HCT116 (cell line): ENCODE measurements at regions not wholly inside any gene's neighbourhood (a gene's known extent, or its start where the extent isn't known, plus 50 kb on each side); places are given as distances from the start of the nearest gene placed in this dataset.

Experiments used
- ATAC-seq: fragments of 200-7000 bp; cut with Tn5 transposase; 2 replicates; pipeline ENCODE4 v1.9.1; 2020; ENCODE audit warnings: mild to moderate bottlenecking, moderate library complexity
- BruUV-seq: library from RNA; stranded (reverse); fragments of 400-500 nt; replicated peaks from 2 replicates; lab custom pipeline; 2021; lab: Mats Ljungman, UMichigan
- CTCF ChIA-PET: fragments of 300-600 bp; sonication (Branson Sonifier 250); formaldehyde crosslinking; loops from one replicate; lab custom pipeline; 2021; ENCODE audit warnings: antibody characterized with exemption; lab: Charles Lee
- POLR2A ChIA-PET: fragments of 300-600, 350-600 bp; sonication (Branson Sonifier 250); formaldehyde crosslinking; loops from one replicate; lab custom pipeline; 2021; ENCODE audit warnings: antibody characterized with exemption; lab: Charles Lee
- RAD21 ChIA-PET, 2 experiments: fragments of 300-600 bp; sonication (Branson Sonifier 250); formaldehyde crosslinking; loops; one replicate each; lab custom pipeline; 2023; ENCODE audit warnings: low total read pairs in 2 of 2; ENCODE audit not compliant: uncharacterized antibody in 2 of 2, unreplicated experiment in 2 of 2, low non-redundant PET in 1 of 2; lab: Charles Lee
- DNase-seq: peaks from one replicate; pipeline ENCODE4 v3.0.0-alpha.2; 2010; ENCODE audit warnings: low read depth, low spot score
- H2AFZ ChIP-seq: fragments of 200-600 bp; shearing (Covaris generic), sonication (generic); 2 replicates; pipeline ENCODE4 v1.6.1; 2017; ENCODE audit warnings: low read depth, mixed run types, mixed read lengths, antibody characterized with exemption, low read length; ENCODE audit not compliant: poor library complexity, severe bottlenecking
- H3K27ac ChIP-seq: 2 replicates; pipeline ENCODE4 v1.5.1; 2012; ENCODE audit warnings: low read depth, low read length
- H3K27me3 ChIP-seq: fragments of 200-600 bp; sonication (generic); 2 replicates; pipeline ENCODE4 v1.6.1; 2016; ENCODE audit warnings: mixed run types, low read length, mixed read lengths; ENCODE audit not compliant: insufficient read depth
- H3K36me3 ChIP-seq, 2 experiments: fragments of 200-500 bp in 1 of 2; fragments of 200-600 bp in 1 of 2; sonication (Bioruptor generic) in 1 of 2; sonication (generic) in 1 of 2; 2 replicates each; pipeline versions ENCODE4 v1.5.1 to v1.6.1; 2014 to 2016; ENCODE audit warnings: low read length in 2 of 2, inconsistent platforms in 1 of 2, mixed read lengths in 1 of 2, mixed run types in 1 of 2; ENCODE audit not compliant: insufficient read depth in 2 of 2, control insufficient read depth in 1 of 2
- H3K4me1 ChIP-seq, 2 experiments: fragments of 200-600 bp in 1 of 2; sonication (generic) in 1 of 2; 2 replicates each; pipeline versions ENCODE4 v1.5.1 to v1.6.1; 2012 to 2017; ENCODE audit warnings: low read length in 2 of 2, inconsistent platforms in 1 of 2, mild to moderate bottlenecking in 1 of 2, mixed read lengths in 1 of 2, mixed run types in 1 of 2, moderate library complexity in 1 of 2; ENCODE audit not compliant: insufficient read depth in 2 of 2, control insufficient read depth in 1 of 2
- H3K4me2 ChIP-seq: fragments of 200-600 bp; sonication (generic); 2 replicates; pipeline ENCODE4 v1.6.1; 2017; ENCODE audit warnings: mixed run types, low read length, mixed read lengths
- H3K4me3 ChIP-seq, 2 experiments: fragments of 200-600 bp in 1 of 2; sonication (generic) in 1 of 2; replicated peaks in 1 of 2; 2 replicates each; pipeline ENCODE4 v1.5.1; 2011 to 2016; ENCODE audit warnings: low read length in 2 of 2, control low read depth in 1 of 2, low read depth in 1 of 2, mild to moderate bottlenecking in 1 of 2, mixed read lengths in 1 of 2, mixed run types in 1 of 2
- H3K79me2 ChIP-seq: fragments of 200-600 bp; sonication (generic); 2 replicates; pipeline ENCODE4 v1.6.1; 2017; ENCODE audit warnings: mild to moderate bottlenecking, mixed run types, low read length, moderate library complexity, mixed read lengths; ENCODE audit not compliant: insufficient read depth
- H3K9ac ChIP-seq: fragments of 200-600 bp; sonication (generic); 2 replicates; pipeline ENCODE4 v1.6.1; 2016; ENCODE audit warnings: low read length, mixed read lengths
- H3K9me2 ChIP-seq: fragments of 200-600 bp; sonication (generic), shearing (Covaris generic); 2 replicates; pipeline ENCODE4 v1.6.1; 2017; ENCODE audit warnings: mixed run types, mild to moderate bottlenecking, moderate library complexity; ENCODE audit not compliant: insufficient read depth
- H3K9me3 ChIP-seq, 2 experiments: fragments of 200-500 bp in 1 of 2; fragments of 200-600 bp in 1 of 2; sonication (Bioruptor generic) in 1 of 2; sonication (generic) in 1 of 2; 2 replicates each; pipeline ENCODE4 v1.6.1; 2014 to 2017; ENCODE audit warnings: low read length in 2 of 2, mixed read lengths in 2 of 2, inconsistent platforms in 1 of 2, low read depth in 1 of 2, mild to moderate bottlenecking in 1 of 2, mixed run types in 1 of 2, moderate library complexity in 1 of 2; ENCODE audit not compliant: control insufficient read depth in 1 of 2, insufficient read depth in 1 of 2
- H4K20me1 ChIP-seq: fragments of 200-600 bp; sonication (generic), shearing (Covaris generic); 2 replicates; pipeline ENCODE4 v1.6.1; 2017; ENCODE audit warnings: mixed run types, mild to moderate bottlenecking, moderate library complexity; ENCODE audit not compliant: insufficient read depth
- ATF3 ChIP-seq: IDR thresholded peaks from 2 replicates; pipeline ENCODE4 v1.6.1; 2012
- EGR1 ChIP-seq: IDR thresholded peaks from 2 replicates; pipeline ENCODE4 v1.6.1; 2012; ENCODE audit warnings: low read depth
- ELF1 ChIP-seq: IDR thresholded peaks from 2 replicates; pipeline ENCODE4 v1.6.1; 2012; ENCODE audit warnings: low read depth, borderline replicate concordance
- EZH2phosphoT487 ChIP-seq: fragments of 200-600 bp; IDR thresholded peaks from 2 replicates; pipeline ENCODE4 v1.6.1; 2018; ENCODE audit warnings: antibody characterized with exemption, borderline replicate concordance
- FOSL1 ChIP-seq: IDR thresholded peaks from 2 replicates; pipeline ENCODE4 v1.6.1; 2012; ENCODE audit warnings: low read depth
- JUND ChIP-seq: IDR thresholded peaks from 2 replicates; pipeline ENCODE4 v1.6.1; 2012
- MAX ChIP-seq: IDR thresholded peaks from 2 replicates; pipeline ENCODE4 v1.6.1; 2012
- POLR2A ChIP-seq: IDR thresholded peaks from 2 replicates; pipeline ENCODE4 v1.7.0; 2011; ENCODE audit warnings: borderline replicate concordance; ENCODE audit not compliant: insufficient read depth, insufficient read length; ENCODE audit errors: extremely low read depth
- POLR2AphosphoS5 ChIP-seq: IDR thresholded peaks from 2 replicates; pipeline ENCODE4 v1.6.1; 2011; ENCODE audit warnings: mild to moderate bottlenecking, low read depth, low read length, moderate library complexity
- RAD21 ChIP-seq: IDR thresholded peaks from 2 replicates; pipeline ENCODE4 v1.6.1; 2012; ENCODE audit warnings: low read depth, mild to moderate bottlenecking
- SIN3A ChIP-seq: IDR thresholded peaks from 2 replicates; pipeline ENCODE4 v1.6.1; 2012; ENCODE audit warnings: low read depth
- SRF ChIP-seq: IDR thresholded peaks from 2 replicates; pipeline ENCODE4 v1.6.1; 2012; ENCODE audit warnings: low read depth
- TCF7L2 ChIP-seq: IDR thresholded peaks from 2 replicates; pipeline ENCODE4 v1.7.0; 2011; ENCODE audit warnings: borderline replicate concordance, inconsistent platforms; ENCODE audit not compliant: insufficient read depth, insufficient read length; ENCODE audit errors: extremely low read depth
- ZBTB33 ChIP-seq: IDR thresholded peaks from 2 replicates; pipeline ENCODE4 v1.6.1; 2011; ENCODE audit warnings: mild to moderate bottlenecking, low read length, moderate library complexity; ENCODE audit not compliant: insufficient replicate concordance; ENCODE audit errors: extremely low read depth
- ZFX ChIP-seq: fragments of 450-650 bp; IDR thresholded peaks from 2 replicates; pipeline ENCODE4 v1.6.1; 2017
- ZNF274 ChIP-seq: fragments of 200-500 bp; sonication (Bioruptor generic); IDR thresholded peaks from 2 replicates; pipeline ENCODE4 v1.6.1; 2014; ENCODE audit warnings: mild to moderate bottlenecking, low read depth, low read length, inconsistent platforms
- intact Hi-C: fragments of 100-400 bp; cut with micrococcal nuclease; formaldehyde crosslinking; loops from 2 replicates; pipeline ENCODE4 v1.10.0; 2022

- H3K27ac ChIP-seq: no peak overlapping the region
- POLR2A ChIA-PET: no interaction called here
- H3K27me3 ChIP-seq: no peaks in the 10 kb centered on the region
- H3K9me2 ChIP-seq: no peaks in the 10 kb centered on the region
- RAD21 ChIA-PET: no interaction called here
- no TSS peak for BruUV-seq
- no peak for ATAC-seq
- no peak for DNase-seq
- no peaks in the 10 kb centered on the region for H4K20me1 ChIP-seq
- H3K9ac ChIP-seq: no peak overlapping the region
- H3K4me3 ChIP-seq: no peak overlapping the region
- CTCF ChIA-PET: no interaction called here
- intact Hi-C loops: no loop called here
- TF ChIP-seq TCF7L2: no peak
- TF ChIP-seq ATF3: no peak
- TF ChIP-seq SIN3A: no peak
- TF ChIP-seq ZBTB33: no peak
- no peak for TF ChIP-seq MAX
- TF ChIP-seq FOSL1: no peak
- peaks cover 0 to 6% of the 10 kb centered on the region in 2 experiments; a peak in 1 of 4 replicates for H3K4me1 ChIP-seq
- no peak overlapping the region for H2AFZ ChIP-seq
- no peaks in the 10 kb centered on the region for H3K36me3 ChIP-seq
- no peaks in the 10 kb centered on the region for H3K79me2 ChIP-seq
- H3K4me2 ChIP-seq: no peak overlapping the region
- H3K9me3 ChIP-seq: no peaks in the 10 kb centered on the region
Observed at GRCh38 chr20:50298554-50299324, 108.1 kb downstream of the CEBPB start.

GRCh38 chr20:50299325-50299629 is 108.6 kb downstream of the CEBPB start:
- H3K4me3 ChIP-seq: no peak overlapping the region
- no peaks in the 10 kb centered on the region for H3K9me3 ChIP-seq
- no peak overlapping the region for H3K27ac ChIP-seq
- no peaks in the 10 kb centered on the region for H3K79me2 ChIP-seq
- no peaks in the 10 kb centered on the region for H3K9me2 ChIP-seq
- ChIA-PET POLR2A (no interaction called here), CTCF (no interaction called here), RAD21 (no interaction called here)
- H3K36me3 ChIP-seq: no peaks in the 10 kb centered on the region
- no peaks in the 10 kb centered on the region for H3K27me3 ChIP-seq
- H3K4me2 ChIP-seq: no peak overlapping the region
- peaks cover 0 to 7% of the 10 kb centered on the region in 2 experiments; a peak in 1 of 4 replicates for H3K4me1 ChIP-seq
- H3K9ac ChIP-seq: no peak overlapping the region
- intact Hi-C loops: no loop called here
- H2AFZ ChIP-seq: no peak overlapping the region
- ATAC-seq (no peak), DNase-seq (no peak)
- no TSS peak for BruUV-seq
- H4K20me1 ChIP-seq: no peaks in the 10 kb centered on the region
- TF ChIP-seq JUND (no peak), ZNF274 (no peak), RAD21 (no peak), SIN3A (no peak), ELF1 (no peak), ATF3 (no peak), TCF7L2 (no peak), POLR2AphosphoS5 (no peak), EZH2phosphoT487 (no peak), ZFX (no peak), SRF (no peak), POLR2A (no peak), EGR1 (no peak)
